ENCODE measurements at regions not wholly inside any gene's neighbourhood (a gene's known extent, or its start where the extent isn't known, plus 50 kb on each side); places are given as distances from the start of the nearest gene placed in this dataset.
"Not testable (repeated sequence)": the region's sequence is repeated elsewhere in the genome, so short reads cannot be mapped to it uniquely, and the experiment has no call there.

DNA sequence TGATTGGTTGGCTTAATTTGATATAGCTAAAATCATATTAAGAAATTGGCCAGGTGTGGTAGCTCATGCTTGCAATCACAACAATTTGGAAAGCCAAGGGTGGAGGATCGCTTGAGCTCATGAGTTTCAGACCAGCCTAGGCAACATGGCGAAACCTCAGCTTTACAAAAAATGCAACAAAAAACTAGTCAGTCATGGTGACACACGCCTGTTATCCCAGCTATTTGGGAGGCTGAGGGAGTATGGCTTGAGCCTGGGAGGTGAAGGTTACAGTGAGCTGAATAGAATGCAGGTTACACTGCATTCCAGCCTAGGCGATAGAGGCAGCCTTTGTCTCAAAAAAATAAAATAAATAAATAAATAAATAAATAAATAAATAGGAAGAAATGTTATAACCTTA lies 1579.6 kb upstream of the SLC10A2 start:
- DNase-seq, result no peak

DNA sequence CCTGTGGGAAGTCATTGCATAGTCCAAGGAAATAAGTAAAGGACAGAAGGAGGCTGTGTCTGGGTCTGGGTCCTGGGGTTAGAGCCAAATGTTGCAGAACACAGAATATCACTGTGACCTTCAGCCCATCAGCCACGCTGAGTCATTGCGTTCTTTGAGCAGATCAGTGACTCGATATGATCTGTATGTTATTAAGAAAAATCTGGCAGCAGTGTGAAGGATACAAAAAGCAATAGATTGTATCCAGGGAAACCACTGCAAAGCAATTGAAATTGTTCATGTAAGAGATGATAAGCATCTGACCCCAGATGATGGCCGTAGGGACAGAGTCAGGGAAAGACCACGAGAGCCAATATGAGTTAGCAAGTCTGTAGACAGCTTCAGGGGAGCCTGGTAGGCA lies 1575.1 kb upstream of the SLC10A2 start:
- no peak for DNase-seq

DNA sequence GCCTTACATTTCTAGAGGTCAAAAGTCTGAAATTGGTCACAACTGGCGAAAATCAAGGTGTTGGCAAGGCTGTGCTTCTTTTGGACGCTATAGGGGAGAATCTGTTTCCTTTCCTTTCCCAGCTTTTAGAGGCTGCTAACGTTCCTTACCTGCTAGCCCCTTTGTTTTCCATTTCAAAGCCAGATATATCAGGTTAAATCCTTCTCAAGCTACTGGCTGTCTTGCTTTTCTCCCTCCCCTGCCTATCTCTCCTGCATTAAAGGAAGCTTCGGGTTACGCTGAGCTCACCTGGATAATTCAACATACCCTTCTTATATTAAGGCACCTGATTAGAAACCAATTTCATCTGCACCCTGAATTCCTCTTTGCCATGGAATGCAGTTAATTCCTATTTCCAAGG lies 1569.7 kb upstream of the SLC10A2 start:
- DNase-seq, result no peak

- no peak for DNase-seq
Observed at GRCh38 chr13:104634016-104634415, 1567.8 kb upstream of the SLC10A2 start.

- DNase-seq, result no peak
Observed at GRCh38 chr13:104632736-104633135, 1566.5 kb upstream of the SLC10A2 start.

GRCh38 chr13:104625201-104625600 lies 1559.0 kb upstream of the SLC10A2 start:
- no peak for DNase-seq

- no peak for DNase-seq
Observed at GRCh38 chr13:104616990-104617389, 1550.8 kb upstream of the SLC10A2 start.

- DNase-seq, result no peak
Observed at GRCh38 chr13:104614361-104615145, 1548.3 kb upstream of the SLC10A2 start.

GRCh38 chr13:104608331-104608730 lies 1542.1 kb upstream of the SLC10A2 start:
- DNase-seq, result no peak

DNA sequence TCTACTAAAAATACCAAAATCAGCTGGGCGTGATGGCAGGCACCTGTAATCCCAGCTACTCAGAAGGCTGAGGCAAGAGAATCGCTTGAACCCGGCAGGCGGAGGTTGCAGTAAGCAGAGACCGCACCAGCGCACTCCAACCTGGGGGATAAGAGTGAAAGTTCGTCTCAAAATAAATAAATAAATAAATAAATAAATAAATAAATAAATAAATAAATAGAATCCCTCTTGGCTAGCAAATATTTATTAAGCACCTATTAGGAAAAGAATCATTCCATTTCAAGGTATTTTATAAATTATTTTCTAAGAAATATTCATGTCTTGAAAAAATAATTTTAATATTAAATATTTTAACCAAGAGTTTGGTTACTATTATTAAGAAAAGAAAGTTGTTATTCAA lies 1539.2 kb upstream of the SLC10A2 start:
- DNase-seq, result not testable (repeated sequence)

GRCh38 chr13:104597546-104598180 lies 1531.4 kb upstream of the SLC10A2 start:
- DNase-seq, result no peak

DNA sequence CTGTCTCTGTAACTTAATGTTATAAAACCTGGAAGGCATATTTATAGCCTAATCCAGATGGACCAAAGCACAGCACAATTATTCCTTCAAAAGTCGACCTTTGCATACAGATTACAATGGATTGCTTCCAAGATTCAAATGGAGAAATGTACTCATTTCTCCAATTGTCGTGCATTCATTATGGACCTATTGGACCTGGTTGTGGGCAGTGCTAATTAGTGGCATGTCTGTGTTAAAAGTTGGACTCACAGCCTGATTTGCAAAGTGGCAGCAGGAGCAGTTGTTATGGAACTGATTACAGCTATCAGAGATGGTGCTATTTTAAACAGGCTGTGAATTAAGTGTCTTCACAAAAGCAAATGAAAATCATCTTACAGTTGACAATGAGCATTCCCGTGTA lies 1529.3 kb upstream of the SLC10A2 start:
- no peak for DNase-seq

GRCh38 chr13:104594806-104595205 lies 1528.6 kb upstream of the SLC10A2 start:
- no peak for DNase-seq

- no peak for DNase-seq
Observed at GRCh38 chr13:104593693-104594092, 1527.5 kb upstream of the SLC10A2 start.

DNA sequence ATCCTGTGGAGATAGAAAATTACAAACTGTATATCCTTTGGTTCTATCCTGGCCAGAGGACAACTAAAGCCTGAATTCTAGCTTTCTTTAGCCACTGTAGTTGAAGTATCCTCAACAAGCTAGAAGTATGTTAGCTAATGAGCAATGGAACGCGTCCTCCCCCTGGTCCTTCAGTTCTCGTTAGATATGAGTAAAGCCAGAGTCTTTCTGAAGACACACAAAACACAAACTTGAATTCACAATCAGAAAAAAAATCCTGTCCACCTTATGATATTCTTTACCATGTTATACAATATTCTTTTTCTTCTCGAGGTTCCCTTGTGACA lies 1527.0 kb upstream of the SLC10A2 start:
- DNase-seq, result no peak

DNA sequence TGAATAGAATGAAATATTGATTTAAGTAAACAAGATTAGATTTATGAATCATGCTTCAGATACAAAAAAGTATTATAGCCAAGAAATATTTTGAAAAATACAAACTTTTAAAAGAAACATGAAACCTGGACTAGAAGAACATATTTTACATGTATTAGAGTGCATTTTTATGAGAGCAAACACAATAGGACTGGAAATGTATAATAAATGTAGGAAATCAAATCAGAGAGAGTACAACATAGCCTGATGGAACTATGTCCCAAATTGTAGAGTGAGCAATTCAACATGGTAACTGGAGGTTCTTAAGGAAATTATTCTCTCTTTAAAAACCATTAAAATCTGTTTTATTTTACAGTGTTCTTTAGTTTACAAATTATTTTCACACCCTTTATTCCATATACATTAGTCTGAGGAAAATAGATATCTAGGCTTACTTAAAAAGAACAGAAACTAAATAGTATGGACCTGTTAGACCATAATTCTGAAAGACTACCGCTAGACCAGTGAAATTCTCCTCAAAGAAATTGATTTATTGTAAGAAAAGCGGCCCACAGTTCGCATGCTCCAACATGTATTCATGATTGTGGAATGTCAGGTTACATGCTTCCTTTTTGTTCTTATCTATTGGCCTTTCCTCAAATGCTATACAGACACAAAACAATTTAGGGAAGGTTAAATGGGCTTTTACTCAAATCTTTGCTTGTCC lies 1526.5 kb upstream of the SLC10A2 start:
- no peak for DNase-seq

- DNase-seq, result no peak
Observed at GRCh38 chr13:104592127-104592526, 1525.9 kb upstream of the SLC10A2 start.

DNA sequence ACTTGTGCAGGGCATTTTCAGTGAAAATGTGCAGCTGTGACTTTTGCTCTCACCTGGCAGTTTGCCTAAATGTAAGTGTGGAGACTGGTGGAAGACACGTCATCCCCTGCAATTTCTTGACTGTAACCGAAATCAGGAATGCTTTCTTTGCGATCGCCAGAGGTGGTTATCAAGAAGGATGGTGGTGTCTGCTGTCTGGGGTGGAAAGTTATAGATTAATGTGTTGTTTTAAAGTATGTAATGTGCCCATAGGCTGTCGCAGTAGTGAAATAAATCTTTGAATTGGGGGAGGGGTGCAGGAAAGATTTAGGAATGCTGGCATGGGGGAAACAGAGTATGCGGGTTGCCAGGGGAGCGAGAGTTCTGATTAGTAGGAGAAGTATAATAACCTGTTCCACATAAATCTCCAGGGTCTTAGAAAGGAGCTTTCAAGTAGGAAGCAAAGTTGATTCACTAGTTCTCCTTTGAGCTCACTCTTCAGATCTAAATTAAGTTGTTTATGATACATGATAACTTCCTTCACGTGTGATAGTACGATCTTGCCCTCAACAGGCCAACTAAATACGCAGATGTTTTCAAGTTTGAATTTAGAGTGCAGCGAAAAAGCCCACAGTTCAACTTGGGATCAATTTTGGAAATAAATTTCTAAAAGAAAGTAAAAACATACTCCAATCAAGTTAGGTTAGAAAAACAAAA lies 1520.0 kb upstream of the SLC10A2 start:
- DNase-seq, result no peak

DNA sequence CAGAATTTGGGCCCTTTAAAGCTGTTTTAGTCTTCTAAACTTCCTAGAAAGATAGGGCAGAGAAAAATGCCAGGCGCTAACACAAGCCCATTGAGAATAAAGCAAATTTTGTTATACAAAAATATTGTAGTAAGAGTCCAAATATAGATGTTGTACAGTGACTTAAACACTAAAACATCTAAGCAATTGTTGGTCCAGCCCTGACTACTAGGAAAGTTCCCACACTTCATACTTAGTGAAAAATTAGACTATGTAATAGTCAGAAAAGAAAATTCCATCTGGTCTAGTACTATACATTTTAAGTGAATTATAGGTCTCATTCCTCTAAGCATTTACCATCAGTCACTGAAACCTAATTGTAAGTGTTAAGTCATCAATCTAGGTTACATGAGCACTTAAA lies 1518.3 kb upstream of the SLC10A2 start:
- no peak for DNase-seq

DNA sequence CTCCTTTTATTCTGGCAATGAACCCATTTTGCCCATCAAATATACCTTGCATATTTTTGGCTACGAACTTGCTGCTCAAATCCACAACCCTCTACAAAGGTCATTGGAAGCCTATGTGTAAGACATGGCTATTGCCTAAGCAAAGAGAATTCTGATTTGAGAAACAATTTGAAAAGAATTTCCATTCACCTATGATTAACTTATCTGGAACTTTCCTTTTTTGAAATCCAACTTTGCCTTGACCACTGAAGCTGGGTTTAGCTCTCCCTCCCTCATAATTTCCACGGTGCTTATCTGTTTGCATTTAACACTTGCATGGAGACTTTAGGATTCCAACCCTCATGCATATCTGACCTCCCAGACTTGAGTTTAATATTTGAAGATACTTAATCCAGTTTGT lies 1514.7 kb upstream of the SLC10A2 start:
- no peak for DNase-seq

- DNase-seq, result no peak
Observed at GRCh38 chr13:104577071-104577815, 1511.0 kb upstream of the SLC10A2 start.

DNA sequence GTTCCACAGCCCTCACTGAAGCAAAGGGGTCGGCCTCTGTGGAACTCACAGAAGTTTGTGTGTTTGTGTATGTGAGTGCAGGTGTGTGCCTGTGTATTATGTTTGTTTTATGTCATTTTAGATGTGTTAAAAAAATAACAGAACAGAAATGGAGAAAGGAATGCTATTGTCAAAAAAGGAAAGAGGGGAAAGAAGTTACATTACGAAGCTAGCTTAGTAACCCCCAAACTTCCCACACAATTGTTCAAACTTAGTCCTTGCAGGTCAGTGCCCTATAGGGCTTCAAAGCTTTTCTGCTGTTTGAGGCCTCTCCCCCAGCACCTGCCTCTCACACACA lies 1505.6 kb upstream of the SLC10A2 start:
- DNase-seq, result no peak
